ENCODE measurements at regions not wholly inside any gene's neighbourhood (a gene's known extent, or its start where the extent isn't known, plus 50 kb on each side); places are given as distances from the start of the nearest gene placed in this dataset.
"Not testable (repeated sequence)": the region's sequence is repeated elsewhere in the genome, so short reads cannot be mapped to it uniquely, and the experiment has no call there.

GRCh38 chr12:47343684-47344567 is 264.2 kb upstream of the AMIGO2 start:
- no peak for DNase-seq

DNA sequence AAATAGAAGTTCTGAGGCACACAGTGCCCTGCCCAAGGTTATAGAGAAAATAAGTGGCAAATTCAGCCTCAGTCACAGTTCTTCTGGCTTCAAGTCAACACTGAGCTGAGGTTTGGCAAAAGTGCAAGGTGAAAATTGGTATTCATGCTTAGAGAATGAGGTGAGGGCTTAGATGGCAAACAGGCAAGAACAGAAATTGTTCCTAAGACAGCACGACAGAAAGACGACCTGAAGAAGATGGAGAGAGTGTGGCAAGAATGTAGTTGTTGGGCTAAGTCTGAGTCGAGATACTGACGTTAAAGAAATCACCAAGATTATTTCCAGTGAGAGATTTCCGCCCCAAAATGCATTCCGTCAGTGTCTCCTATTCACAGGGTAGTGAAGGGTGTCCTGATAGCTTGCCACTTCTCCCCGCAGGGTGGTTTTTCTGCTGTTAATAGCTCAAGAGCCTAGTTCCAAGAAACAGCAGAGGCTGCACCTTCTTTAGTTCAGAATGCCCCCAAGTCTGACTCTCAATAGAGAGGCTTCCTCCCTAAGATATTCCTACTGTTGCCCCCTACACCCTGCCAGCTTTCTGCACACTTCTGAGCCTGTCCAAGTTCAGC is 260.8 kb upstream of the AMIGO2 start:
- no peak for DNase-seq

DNA sequence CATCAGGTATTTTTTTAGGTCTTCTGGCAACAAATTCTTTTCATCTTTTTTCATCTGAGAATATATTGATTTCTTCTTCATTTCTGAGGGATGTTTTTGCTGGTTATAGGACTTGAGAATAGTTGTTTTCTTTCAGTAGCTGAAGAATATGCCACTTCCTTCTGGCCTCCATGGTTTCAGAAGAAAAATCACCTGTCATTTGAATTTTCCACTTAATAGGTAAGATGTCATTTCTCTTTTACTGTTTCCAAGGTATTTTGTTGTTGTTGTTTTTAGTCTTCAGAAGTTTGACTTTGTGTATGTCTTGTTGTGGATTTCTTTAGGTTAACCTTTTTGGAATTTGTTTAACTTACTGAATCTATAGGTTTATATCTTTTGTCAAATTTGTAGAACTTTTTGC is 257.8 kb upstream of the AMIGO2 start:
- no peak for DNase-seq

DNA sequence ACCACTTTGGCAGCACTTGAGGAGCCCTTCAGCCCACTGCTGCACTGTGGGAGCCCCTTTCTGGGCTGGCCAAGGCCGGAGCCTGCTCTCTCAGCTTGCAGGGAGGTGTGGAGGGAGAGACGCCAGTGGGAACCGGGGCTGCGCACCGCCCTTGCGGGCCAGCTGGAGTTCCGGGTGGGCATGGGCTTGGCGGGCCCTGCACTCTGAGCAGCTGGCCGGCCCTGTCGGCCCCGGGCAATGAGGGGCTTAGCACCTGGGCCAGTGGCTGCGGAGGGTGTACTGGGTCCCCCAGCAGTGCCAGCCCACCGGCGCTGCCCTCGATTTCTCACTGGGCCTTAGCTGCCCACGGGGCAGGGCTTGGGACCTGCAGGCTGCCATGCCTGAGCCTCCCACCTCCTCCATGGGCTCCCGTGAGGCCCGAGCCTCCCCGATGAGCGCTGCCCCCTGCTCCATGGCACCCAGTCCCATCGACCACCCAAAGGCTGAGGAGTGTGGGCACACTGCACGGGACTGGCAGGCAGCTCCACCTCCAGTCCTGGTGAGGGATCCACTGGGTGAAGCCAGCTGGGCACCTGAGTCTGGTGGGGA is 253.6 kb upstream of the AMIGO2 start:
- DNase-seq: not testable (repeated sequence)

GRCh38 chr12:47328831-47329545 is 249.2 kb upstream of the AMIGO2 start:
- no peak for DNase-seq

- DNase-seq: no peak
Observed at GRCh38 chr12:47326190-47326589, 246.4 kb upstream of the AMIGO2 start.

- no peak for DNase-seq
Observed at GRCh38 chr12:47323802-47324201, 244.0 kb upstream of the AMIGO2 start.

DNA sequence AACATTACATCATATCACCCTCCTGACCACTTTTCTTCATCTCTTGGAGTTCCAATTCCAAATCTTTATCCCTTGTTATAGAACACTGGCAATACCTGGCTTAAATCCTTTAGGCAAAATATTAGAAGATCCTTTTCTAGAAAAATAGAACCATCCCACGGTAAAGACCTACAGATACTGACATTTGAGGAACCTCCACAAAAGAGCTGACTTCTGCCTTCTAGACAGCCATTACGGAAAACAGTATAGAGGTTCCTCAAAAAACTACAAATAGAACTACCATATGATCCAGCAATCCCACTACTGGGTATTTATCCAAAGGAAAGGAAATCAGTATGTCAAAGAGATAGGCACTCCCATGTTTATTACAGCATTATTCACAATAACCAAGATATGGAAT is 241.7 kb upstream of the AMIGO2 start:
- no peak for DNase-seq

GRCh38 chr12:47319746-47320145 is 240.0 kb upstream of the AMIGO2 start:
- DNase-seq: no peak

DNA sequence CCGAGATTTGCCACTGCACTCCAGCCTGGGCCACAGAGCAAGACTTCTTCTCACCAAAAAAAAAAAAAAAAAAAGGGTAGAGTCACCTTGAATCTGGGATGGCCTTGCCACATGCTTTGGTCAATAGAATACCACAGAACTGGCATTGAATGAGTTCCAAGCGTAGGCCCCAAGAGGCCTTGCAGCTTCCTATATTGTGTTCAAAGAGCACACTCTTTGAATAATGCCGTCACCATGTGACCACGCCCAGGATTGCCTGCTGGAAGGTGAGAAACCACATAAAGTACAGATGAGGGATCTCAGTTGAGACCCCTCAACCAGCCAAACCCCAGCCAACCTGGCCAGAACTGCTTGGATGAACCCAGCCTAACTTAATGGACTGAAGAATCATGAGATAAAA is 239.2 kb upstream of the AMIGO2 start:
- DNase-seq: no peak

DNA sequence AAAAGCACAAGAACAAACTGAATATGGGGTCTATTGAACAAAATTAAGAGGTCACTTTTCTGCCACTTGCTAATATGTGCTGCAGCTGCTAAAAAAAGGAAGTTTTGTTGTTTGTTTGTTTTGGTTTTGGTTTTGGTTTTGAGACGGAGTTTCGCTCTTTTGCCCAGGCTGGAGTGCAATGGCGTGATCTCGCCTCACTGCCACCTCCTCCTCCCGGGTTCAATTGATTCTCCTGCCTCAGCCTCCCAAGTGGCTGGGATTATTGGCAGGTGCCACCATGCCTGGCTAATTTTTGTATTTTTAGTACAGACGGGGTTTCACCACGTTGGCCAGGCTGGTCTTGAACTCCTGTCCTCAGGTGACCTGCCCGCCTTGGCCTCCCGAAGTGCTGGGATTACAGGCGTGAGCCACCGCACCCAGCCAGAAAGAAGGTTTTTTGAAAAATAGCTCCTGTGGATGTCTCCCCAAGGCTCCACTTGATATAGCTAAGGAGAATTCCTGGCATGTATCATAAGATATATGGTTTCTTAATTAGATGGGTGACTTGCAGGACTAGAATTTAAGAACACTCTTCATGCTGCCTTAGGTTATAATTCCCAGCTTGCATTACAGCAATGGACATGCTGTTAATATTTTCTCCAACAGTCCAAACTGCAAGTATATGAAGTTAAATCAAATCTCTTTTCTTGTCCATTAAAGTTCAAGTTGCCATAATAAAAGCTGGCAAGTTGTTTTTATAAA is 237.6 kb upstream of the AMIGO2 start:
- no peak for DNase-seq

- DNase-seq: no peak
Observed at GRCh38 chr12:47316609-47317049, 236.9 kb upstream of the AMIGO2 start.

- DNase-seq: no peak
Observed at GRCh38 chr12:47314996-47315395, 235.2 kb upstream of the AMIGO2 start.

DNA sequence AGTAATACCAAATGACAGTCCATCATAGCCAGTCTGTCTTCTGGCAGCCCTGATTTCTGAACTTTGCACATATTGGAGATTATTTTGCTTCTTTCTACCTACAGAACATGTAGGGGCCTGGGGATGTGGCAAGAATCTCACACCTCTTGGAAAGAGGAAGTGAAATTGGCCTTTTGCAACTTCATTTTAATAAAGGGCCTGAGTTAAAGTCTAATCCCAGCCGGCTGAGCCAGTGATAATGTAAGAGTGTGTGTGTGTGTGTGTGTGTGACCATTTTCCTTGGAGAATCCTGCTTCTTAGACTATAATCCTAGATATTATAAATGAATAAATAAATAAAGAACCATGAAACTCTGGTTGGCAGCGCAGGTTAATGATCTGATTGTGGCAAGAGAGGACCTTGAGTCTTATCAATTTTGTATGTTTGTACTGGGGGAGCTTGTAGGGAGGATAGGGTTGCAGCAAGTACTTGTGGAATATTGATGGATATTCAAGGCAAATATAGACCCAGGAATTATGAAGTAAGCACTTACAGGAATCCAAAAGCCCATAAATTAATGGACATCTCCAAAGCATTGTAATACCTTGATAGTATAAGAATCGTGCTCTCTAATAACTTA is 233.2 kb upstream of the AMIGO2 start:
- DNase-seq: no peak

- DNase-seq: no peak
Observed at GRCh38 chr12:47312147-47312546, 232.4 kb upstream of the AMIGO2 start.

DNA sequence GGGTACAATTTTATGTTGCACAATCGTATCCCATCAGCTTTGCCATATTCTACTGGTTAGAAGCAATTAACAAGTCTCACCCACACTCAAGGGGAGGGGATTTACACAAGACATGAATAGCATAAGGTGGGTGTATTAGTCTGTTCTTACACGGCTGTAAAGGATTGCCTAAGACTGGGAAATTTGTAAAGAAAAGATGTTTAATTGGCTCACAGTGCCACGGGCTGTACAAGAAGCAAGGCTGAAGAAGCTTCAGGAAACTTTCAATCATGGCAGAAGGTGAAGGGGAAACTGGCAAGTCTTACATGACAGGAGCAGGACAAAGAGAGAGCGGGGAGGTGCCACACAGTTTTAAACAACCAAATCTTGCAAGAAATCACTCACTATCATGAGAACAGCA is 231.8 kb upstream of the AMIGO2 start:
- DNase-seq: no peak

DNA sequence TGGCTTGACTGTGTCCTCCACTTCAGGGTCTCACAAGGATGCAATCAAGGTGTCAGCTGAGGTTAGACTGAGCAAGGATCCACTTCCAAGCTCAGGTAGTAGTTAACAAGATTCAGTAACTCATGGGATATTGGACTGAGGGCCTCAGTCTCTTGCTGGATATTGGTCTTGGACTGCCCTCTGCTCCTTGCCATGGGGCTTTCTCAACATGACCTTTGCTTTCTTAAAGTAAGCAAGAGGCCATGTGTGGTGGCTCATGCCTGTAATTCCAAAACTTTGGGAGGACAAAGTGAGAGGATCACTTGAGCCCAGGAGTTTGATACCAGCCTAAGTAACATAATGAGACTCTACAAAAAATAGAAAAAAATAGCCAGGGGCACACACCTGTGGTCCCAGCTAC is 231.3 kb upstream of the AMIGO2 start:
- DNase-seq: no peak

GRCh38 chr12:47308672-47309071 is 228.9 kb upstream of the AMIGO2 start:
- no peak for DNase-seq

DNA sequence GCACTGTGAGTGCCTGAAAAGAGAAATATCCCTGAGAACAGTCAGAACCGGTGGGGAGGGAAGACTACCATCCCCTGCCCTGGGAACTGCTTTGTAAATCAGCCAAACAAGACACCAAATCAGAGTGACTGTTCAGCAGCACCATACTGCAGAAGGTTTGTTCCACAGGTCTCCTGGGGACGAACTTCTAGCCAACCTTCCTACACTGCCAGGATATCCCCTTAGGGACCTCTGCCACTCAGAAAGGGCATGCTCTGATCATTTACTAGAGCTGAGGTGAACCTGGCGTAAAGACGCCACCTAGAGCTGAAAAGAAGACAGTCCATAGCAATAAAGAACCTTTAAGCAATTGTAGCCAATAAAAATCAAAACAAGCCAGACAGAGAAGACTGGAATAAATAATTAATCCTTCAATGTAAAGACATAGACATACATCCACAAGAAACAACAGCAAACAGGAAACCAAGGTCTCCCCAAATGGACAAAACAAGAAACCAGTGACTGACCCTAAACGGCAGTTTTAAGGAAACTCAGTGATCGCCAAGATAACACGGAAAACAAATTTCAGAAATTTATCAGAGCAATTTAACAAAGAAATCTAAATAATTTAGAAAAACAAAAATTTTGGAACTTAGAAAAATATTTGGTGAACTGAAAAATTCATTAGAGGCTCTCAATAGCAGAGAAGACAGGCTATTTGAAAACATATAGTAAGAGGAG is 228.1 kb upstream of the AMIGO2 start:
- DNase-seq: peak; percentile 64

- DNase-seq: not testable (repeated sequence)
Observed at GRCh38 chr12:47306773-47307679, 227.3 kb upstream of the AMIGO2 start.
